Type B pancreatic cell (in vitro differentiated cells): ENCODE measurements at regions not wholly inside any gene's neighbourhood (a gene's known extent, or its start where the extent isn't known, plus 50 kb on each side); places are given as distances from the start of the nearest gene placed in this dataset.

Source experiments
- DNase-seq: peaks from one replicate; pipeline ENCODE4 v3.0.0; 2021; ENCODE audit warnings: mixed read lengths; ENCODE audit not compliant: unreplicated experiment; ENCODE audit errors: extremely low spot score
- H3K27ac Mint-ChIP-seq: 2 replicates; pipeline ENCODE4 v1.8.0; 2021; ENCODE audit warnings: mild to moderate bottlenecking, mixed read lengths
- H3K27me3 Mint-ChIP-seq: 2 replicates; pipeline ENCODE4 v1.8.0; 2021; ENCODE audit warnings: mixed read lengths
- H3K36me3 Mint-ChIP-seq: 2 replicates; pipeline ENCODE4 v1.8.0; 2021; ENCODE audit warnings: mixed read lengths
- H3K4me1 Mint-ChIP-seq: one replicate; pipeline ENCODE4 v1.8.0; 2021; ENCODE audit warnings: mixed read lengths; ENCODE audit not compliant: unreplicated experiment
- H3K4me3 Mint-ChIP-seq: 2 replicates; pipeline ENCODE4 v1.8.0; 2021; ENCODE audit warnings: mild to moderate bottlenecking, mixed read lengths
- H3K9me3 Mint-ChIP-seq: 2 replicates; pipeline ENCODE4 v1.8.0; 2021; ENCODE audit warnings: mixed read lengths
- TF ChIP-seq, protein P1 (sequence below): fragments of 200-600 bp; sonication (generic); conservative IDR thresholded peaks from 2 replicates; pipeline ENCODE4 v1.5.0; 2021; ENCODE audit warnings: antibody characterized with exemption, mild to moderate bottlenecking

DNA sequence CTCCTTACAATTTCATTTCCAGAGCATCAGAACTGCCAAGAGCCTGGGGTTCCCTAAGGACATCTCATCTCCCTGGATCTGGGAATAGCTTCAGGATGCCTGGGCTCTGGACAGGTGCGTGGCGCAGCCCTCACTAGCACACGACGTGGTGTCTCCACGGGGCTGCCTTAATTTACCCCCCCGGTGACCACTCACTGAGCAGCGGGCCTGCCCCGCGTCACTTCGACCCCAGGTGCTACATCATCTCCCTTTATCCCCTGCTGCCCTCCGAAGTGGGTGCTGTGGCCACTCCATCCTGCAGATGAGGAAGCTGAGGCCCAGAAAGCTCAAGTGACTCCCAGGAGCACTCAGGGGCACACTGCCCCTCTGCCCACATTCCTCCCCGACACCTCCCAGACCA lies 177.8 kb upstream of the SFSWAP start:
- H3K27ac Mint-ChIP-seq, result no peak overlapping the region
- TF ChIP-seq, protein P1, sequence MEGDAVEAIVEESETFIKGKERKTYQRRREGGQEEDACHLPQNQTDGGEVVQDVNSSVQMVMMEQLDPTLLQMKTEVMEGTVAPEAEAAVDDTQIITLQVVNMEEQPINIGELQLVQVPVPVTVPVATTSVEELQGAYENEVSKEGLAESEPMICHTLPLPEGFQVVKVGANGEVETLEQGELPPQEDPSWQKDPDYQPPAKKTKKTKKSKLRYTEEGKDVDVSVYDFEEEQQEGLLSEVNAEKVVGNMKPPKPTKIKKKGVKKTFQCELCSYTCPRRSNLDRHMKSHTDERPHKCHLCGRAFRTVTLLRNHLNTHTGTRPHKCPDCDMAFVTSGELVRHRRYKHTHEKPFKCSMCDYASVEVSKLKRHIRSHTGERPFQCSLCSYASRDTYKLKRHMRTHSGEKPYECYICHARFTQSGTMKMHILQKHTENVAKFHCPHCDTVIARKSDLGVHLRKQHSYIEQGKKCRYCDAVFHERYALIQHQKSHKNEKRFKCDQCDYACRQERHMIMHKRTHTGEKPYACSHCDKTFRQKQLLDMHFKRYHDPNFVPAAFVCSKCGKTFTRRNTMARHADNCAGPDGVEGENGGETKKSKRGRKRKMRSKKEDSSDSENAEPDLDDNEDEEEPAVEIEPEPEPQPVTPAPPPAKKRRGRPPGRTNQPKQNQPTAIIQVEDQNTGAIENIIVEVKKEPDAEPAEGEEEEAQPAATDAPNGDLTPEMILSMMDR, result no peak
- no peak overlapping the region for H3K4me3 Mint-ChIP-seq
- H3K4me1 Mint-ChIP-seq, result no peaks in the 10 kb centered on the region
- DNase-seq, result no peak
- H3K27me3 Mint-ChIP-seq, result peaks cover 38% of the 10 kb centered on the region
- H3K9me3 Mint-ChIP-seq, result no peaks in the 10 kb centered on the region
- H3K36me3 Mint-ChIP-seq, result no peaks in the 10 kb centered on the region

DNA sequence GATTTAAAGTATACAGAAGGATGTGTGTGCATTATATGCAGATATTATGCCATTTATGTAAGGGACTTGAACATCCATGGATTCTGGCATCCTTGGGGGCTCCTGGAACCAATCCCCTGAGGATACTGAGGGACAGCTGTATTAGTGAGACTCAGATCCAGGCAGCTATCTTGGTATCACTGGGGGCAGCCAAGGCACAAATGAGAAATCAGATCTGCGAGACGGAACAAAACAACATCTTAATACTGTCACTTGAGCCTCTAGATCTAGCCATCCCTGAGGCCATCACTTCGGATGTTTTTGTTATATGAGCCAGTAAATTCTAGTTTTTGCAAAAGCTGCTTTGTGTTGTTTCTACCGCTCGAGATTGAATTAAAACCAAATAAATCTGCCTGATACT lies 175.1 kb upstream of the SFSWAP start:
- TF ChIP-seq, protein P1, result no peak
- H3K4me1 Mint-ChIP-seq, result no peaks in the 10 kb centered on the region
- no peak overlapping the region for H3K4me3 Mint-ChIP-seq
- H3K27ac Mint-ChIP-seq, result no peak overlapping the region
- H3K27me3 Mint-ChIP-seq, result peaks cover 34% of the 10 kb centered on the region
- H3K9me3 Mint-ChIP-seq, result no peaks in the 10 kb centered on the region
- no peaks in the 10 kb centered on the region for H3K36me3 Mint-ChIP-seq
- no peak for DNase-seq

GRCh38 chr12:131536337-131536736 lies 174.6 kb upstream of the SFSWAP start:
- Mint-ChIP-seq H3K27me3 (peaks cover 31% of the 10 kb centered on the region), H3K4me3 (no peak overlapping the region), H3K27ac (no peak overlapping the region), H3K9me3 (no peaks in the 10 kb centered on the region), H3K36me3 (no peaks in the 10 kb centered on the region), H3K4me1 (no peaks in the 10 kb centered on the region)
- DNase-seq, result no peak
- TF ChIP-seq, protein P1, result no peak

- Mint-ChIP-seq H3K27me3 (peaks cover 27% of the 10 kb centered on the region), H3K4me1 (no peaks in the 10 kb centered on the region), H3K36me3 (no peaks in the 10 kb centered on the region), H3K9me3 (no peaks in the 10 kb centered on the region), H3K4me3 (no peak overlapping the region), H3K27ac (no peak overlapping the region)
- TF ChIP-seq, protein P1, result no peak
- no peak for DNase-seq
Observed at GRCh38 chr12:131536766-131537165, 174.1 kb upstream of the SFSWAP start.

DNA sequence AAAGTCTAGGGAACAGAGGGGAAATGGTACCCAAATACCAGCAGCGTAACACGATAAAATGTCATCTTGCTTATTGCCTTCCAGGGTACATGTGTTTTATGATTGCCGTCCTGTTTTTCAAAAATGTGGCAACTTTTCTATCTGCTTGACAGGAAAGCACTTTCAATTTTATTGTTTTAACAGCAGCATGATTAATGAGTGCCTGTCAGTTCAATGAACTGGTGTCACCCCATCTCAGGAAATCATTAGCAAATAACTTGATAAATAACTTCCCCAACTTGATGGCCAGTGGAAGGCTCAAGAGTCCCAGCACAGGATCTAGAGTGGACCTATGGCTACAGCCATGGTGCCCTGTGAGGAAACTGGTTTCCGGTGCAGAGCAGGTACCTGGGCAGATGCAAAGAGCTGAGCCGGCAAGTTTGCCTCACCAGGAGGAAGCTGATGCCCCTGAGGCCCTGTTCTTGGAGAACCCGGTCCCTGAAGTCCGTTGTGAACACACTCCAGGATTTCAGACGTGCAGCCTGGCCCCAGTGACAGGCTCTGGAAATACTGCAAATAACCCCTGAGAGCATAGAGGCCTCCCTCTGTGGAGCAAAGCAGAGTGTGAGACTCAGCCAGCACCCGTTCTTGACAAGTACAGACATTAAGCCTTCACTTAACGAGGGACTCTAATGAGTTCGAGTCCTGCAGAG lies 173.5 kb upstream of the SFSWAP start:
- Mint-ChIP-seq H3K27me3 (peaks cover 21% of the 10 kb centered on the region), H3K27ac (no peak overlapping the region), H3K4me1 (no peaks in the 10 kb centered on the region), H3K4me3 (no peak overlapping the region), H3K36me3 (no peaks in the 10 kb centered on the region), H3K9me3 (no peaks in the 10 kb centered on the region)
- no peak for DNase-seq
- TF ChIP-seq, protein P1, result no peak
